Fibroblast of skin of left biceps (primary cell): ENCODE measurements at regions not wholly inside any gene's neighbourhood (a gene's known extent, or its start where the extent isn't known, plus 50 kb on each side); places are given as distances from the start of the nearest gene placed in this dataset.

ENCODE experiments used
- DNase-seq, 2 experiments: peaks; one replicate each; pipeline ENCODE4 v3.0.0-alpha.2; 2013; ENCODE audit warnings: low read depth in 2 of 2

- DNase-seq = no peak
Measured at GRCh38 chr3:40817017-40817416, 292.3 kb downstream of the ZNF621 start.

GRCh38 chr3:40821315-40821714 is 296.6 kb downstream of the ZNF621 start:
- no peak for DNase-seq

GRCh38 chr3:40827226-40827625 is 302.5 kb downstream of the ZNF621 start:
- no peak for DNase-seq

- DNase-seq = no peak
Measured at GRCh38 chr3:40827942-40828688, 303.4 kb downstream of the ZNF621 start.

- no peak for DNase-seq
Measured at GRCh38 chr3:40828741-40829415, 304.1 kb downstream of the ZNF621 start.

GRCh38 chr3:40829876-40830275 is 305.1 kb downstream of the ZNF621 start:
- DNase-seq = no peak

GRCh38 chr3:40837300-40837699 is 312.5 kb downstream of the ZNF621 start:
- DNase-seq = no peak

- DNase-seq = no peak
Measured at GRCh38 chr3:40841131-40841530, 316.4 kb downstream of the ZNF621 start.

GRCh38 chr3:40841570-40842109 is 316.9 kb downstream of the ZNF621 start:
- DNase-seq = no peak

- no peak for DNase-seq
Measured at GRCh38 chr3:40842714-40843113, 318.0 kb downstream of the ZNF621 start.

GRCh38 chr3:40843208-40843624 is 318.5 kb downstream of the ZNF621 start:
- DNase-seq = no peak

- DNase-seq = no peak
Measured at GRCh38 chr3:40843851-40844548, 319.2 kb downstream of the ZNF621 start.

GRCh38 chr3:40844896-40845295 is 320.1 kb downstream of the ZNF621 start:
- no peak for DNase-seq

- DNase-seq = no peak
Measured at GRCh38 chr3:40845447-40845846, 320.7 kb downstream of the ZNF621 start.

GRCh38 chr3:40845916-40846315 is 321.2 kb downstream of the ZNF621 start:
- no peak for DNase-seq

- DNase-seq = no peak
Measured at GRCh38 chr3:40846451-40846850, 321.7 kb downstream of the ZNF621 start.

- no peak for DNase-seq
Measured at GRCh38 chr3:40847551-40847992, 322.8 kb downstream of the ZNF621 start.

- DNase-seq = no peak
Measured at GRCh38 chr3:40848421-40848820, 323.7 kb downstream of the ZNF621 start.

- no peak for DNase-seq
Measured at GRCh38 chr3:40850861-40851260, 326.1 kb downstream of the ZNF621 start.

- no peak for DNase-seq
Measured at GRCh38 chr3:40851836-40852235, 327.1 kb downstream of the ZNF621 start.

GRCh38 chr3:40852712-40853111 is 328.0 kb downstream of the ZNF621 start:
- DNase-seq = no peak

GRCh38 chr3:40853474-40853873 is 328.7 kb downstream of the ZNF621 start:
- DNase-seq = no peak
